H1 (cell line): ENCODE measurements at regions not wholly inside any gene's neighbourhood (a gene's known extent, or its start where the extent isn't known, plus 50 kb on each side); places are given as distances from the start of the nearest gene placed in this dataset.

Experiments
- CTCF ChIP-seq, 3 experiments: IDR thresholded peaks; 1 replicate in 2 of 3; 2 replicates in 1 of 3; pipeline versions ENCODE4 v1.5.1 to v1.6.1; 2011; ENCODE audit warnings: low read length in 3 of 3, mild to moderate bottlenecking in 3 of 3, inconsistent platforms in 2 of 3, low read depth in 1 of 3, moderate library complexity in 1 of 3; ENCODE audit not compliant: insufficient read depth in 1 of 3; ENCODE audit errors: control extremely low read depth in 1 of 3
- HDAC2 ChIP-seq, 2 experiments: fragments of 300-600 bp in 1 of 2; sonication (generic) in 1 of 2; IDR thresholded peaks; 2 replicates each; pipeline ENCODE4 v1.6.1; 2011 to 2012; ENCODE audit warnings: low read depth in 2 of 2, low read length in 2 of 2, mild to moderate bottlenecking in 2 of 2, moderate library complexity in 2 of 2, borderline replicate concordance in 1 of 2, inconsistent platforms in 1 of 2

- TF ChIP-seq HDAC2 (IDR thresholded peaks at IDR 0.05; ENCODE audit: borderline replicate concordance in 1 of 2, low read depth in 2 of 2, low read length in 2 of 2) (no peak), CTCF (IDR thresholded peaks at IDR 0.05; ENCODE audit: control extremely low read depth in 1 of 3, insufficient read depth in 1 of 3, low read depth in 1 of 3, low read length in 3 of 3) (no peak)
Measured at GRCh38 chr16:80454802-80455201, 86.0 kb upstream of the DYNLRB2 start.
